ENCODE measurements at regions not wholly inside any gene's neighbourhood (a gene's known extent, or its start where the extent isn't known, plus 50 kb on each side); places are given as distances from the start of the nearest gene placed in this dataset.

DNA sequence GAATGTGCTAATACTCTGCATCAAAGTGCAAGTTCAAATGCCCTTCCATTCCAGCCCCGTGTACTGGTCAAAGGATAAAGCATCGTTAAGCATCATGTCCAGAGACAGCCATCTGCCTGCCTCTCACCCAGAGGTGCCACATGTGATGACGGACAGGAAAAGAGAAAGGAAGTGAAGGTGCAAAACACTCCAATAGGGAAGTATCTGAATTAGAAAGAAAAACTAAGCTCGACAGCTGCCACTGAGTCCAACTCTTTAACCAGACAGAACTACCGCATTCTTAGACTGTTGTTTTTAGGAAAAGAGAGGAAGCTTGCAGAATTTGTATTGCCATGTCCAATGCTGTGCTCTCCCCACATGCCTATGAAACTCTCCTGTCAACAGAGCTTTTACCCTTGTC, 465.0 kb upstream of the SOX5 start:
- no peak for TF ChIP-seq EZH2phosphoT487 (IDR thresholded peaks at IDR 0.05; ENCODE audit: borderline replicate concordance, low read length)
- no peak for TF ChIP-seq EZH2 (IDR thresholded peaks at IDR 0.05; ENCODE audit: low read length, unreplicated experiment)

Measured in PC-3 (cell line).